ENCODE measurements at regions not wholly inside any gene's neighbourhood (a gene's known extent, or its start where the extent isn't known, plus 50 kb on each side); places are given as distances from the start of the nearest gene placed in this dataset.
"Not testable (repeated sequence)": the region's sequence is repeated elsewhere in the genome, so short reads cannot be mapped to it uniquely, and the experiment has no call there.

DNA sequence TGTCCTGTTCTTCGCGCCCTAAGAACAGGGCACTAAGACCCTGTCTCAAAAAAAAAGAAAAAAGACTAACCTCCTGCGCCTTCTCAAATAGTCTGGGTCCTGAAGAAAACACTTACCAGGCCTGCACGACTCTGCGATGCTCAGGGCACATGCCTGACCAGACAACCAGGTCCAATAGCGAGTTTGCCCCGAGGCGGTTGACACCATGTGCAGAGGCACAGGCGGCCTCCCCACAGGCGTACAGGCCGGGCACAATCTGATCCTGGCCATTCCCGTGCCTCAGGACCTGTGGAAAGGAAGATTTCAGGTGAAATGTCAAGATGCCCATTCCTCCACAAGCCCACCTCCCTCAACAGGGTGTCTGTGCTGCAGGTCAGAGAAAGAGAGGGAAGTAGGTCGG lies 65.9 kb upstream of the TNK2 start:
- not testable (repeated sequence) for DNase-seq (ENCODE audit: low spot score)

DNA sequence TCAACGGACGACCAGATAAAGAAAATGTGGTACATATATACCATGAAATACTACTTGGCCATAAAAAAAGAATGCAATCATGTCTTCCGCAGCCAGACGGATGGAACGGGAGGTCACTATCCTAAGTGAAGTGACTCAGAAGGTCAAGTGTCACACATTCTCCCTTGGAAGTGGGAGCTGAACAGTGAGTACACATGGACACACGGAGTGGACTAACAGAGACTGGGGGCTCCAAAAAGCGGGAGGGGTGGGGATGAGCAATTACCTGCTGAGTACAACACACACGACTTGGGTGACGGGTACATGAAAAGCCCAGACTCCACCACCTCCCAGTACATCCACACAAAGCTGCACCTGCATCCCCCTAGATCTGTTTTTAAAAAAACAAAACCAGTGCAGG lies 62.5 kb upstream of the TNK2 start:
- DNase-seq (ENCODE audit: low spot score) = not testable (repeated sequence)

DNA sequence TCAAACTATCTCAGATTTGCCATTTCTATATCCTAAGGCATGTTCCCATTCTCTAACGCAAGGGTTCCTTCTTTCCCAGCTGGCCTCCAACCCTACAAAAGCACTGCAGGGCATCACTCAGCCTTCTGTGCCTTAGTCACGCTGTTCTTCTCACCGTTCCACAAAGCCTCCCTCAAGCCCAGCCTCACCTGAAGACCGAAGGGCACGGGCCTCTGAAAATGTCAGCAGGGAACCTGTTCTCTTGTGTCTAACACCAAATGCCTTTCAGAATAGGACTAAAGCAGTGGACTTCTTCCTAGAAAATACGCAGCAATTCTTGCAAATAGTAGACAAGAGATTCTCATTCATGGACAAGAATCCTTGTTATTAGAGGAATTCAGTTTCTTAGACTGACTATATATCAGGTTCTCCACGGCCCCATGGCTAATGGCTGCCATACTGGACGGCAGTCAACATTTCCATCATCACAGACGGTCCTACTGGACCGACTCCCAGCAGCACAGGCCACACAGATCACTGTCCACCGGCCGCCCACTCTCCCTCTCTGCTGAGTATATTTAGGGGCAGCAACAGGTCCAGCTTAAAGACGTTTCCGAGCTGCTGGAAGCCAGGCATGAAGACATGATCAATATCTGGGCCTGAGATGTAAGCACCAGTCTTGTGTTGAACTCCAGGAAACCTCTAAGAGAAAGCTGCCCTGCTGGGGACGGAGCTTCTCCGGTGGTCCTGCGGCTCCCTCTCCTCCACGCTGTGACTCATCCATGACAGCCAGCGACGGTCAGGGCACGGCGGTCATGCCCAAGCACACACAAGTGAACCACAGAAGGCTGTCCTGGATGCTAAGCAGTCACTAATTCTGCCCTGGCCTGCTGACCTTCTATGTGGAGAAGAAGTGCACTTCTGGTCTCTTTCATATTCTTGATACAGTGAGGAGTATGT lies 61.8 kb upstream of the TNK2 start:
- DNase-seq (ENCODE audit: low spot score) = not testable (repeated sequence)

DNA sequence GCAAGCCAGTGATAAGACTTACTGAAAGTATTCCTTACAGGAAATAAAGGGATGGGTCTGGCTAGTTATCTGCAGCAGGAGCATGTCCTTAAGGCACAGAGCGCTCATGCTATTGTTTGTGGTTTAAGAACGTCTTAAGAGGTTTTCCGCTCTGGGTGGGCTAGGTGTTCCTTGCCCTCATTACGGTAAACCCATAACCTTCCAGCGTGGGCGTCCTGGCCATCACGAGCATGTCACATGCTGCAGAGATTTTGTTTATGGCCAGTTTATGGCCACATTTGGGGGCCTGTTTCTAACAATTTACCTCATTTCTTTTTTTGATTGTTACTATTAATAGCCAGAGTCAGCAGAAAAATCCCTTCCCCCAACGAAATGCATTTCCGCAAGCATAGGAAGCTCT lies 61.0 kb upstream of the TNK2 start:
- not testable (repeated sequence) for DNase-seq (ENCODE audit: low spot score)

DNA sequence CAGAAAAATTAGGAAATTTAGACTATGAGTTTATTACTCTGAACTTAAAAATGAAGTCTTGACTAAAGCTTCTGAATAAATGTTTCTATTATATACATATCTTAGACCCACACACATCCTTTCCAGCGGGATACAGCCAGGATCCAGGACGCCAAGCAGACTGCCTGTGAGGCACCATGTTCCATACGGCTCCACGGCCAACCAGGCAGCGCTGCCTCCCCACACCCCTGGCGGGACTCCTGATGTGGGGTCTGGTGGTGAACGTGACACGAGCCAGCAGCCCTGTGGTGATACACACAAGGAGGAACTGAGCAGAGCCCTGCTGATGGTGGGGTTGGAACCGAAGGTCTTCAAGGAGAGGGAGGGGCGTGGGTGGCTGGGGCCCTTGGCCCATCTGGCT lies 59.8 kb upstream of the TNK2 start:
- DNase-seq (ENCODE audit: low spot score) = not testable (repeated sequence)

DNA sequence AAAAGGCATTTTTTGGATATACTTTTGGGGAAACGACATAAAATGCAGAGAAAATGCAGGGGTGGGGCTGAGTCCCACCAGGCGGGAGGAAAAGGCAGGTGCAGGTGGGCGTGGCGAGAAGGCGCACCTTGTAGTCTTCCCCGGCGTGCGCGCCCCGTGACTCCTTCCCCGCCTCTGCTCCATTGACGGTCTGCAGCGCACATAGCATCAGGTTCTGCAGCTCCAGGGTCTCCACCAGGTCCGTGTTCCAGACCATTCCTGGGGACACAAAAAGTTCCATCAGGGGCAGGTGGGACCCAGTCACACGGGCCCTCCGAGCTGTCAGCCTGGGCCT lies 59.0 kb upstream of the TNK2 start:
- not testable (repeated sequence) for DNase-seq (ENCODE audit: low spot score)

DNA sequence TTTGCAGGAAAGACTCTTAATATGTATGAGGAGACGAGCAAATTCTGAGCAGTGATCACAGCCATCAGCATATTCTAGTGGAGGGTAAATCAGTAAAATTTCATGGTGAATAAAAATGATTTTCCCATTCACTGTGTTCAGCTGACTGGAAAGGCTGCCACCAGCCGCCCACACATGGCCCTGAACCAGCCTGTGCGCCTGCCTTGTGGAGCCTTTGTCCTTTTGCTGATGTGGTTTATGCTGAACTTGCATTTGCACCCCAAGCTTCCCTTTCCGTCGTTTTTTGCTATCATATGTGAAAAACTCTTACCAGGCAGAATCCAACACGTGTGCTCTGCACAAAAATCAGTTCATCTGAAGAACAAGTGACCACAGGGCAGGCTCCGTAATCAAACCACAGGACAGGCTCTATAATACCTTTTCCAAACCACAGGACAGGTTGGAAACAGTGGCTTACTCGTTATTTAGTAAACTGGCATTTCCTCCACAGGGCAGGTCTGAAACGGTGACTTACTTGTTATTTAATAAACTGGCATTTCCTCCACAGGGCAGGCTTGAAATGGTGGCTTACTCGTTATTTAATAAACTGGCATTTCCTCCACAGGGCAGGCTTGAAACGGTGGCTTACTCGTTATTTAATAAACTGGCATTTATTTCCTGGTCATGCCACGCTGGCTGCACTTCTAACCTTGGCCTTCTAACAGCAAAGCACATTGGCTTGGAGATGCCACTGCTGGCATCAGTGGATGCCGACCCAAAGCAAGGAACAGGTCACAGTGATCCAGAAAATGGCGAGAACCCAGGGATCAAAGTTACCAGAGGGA lies 58.4 kb upstream of the TNK2 start:
- DNase-seq (ENCODE audit: low spot score) = not testable (repeated sequence)

DNA sequence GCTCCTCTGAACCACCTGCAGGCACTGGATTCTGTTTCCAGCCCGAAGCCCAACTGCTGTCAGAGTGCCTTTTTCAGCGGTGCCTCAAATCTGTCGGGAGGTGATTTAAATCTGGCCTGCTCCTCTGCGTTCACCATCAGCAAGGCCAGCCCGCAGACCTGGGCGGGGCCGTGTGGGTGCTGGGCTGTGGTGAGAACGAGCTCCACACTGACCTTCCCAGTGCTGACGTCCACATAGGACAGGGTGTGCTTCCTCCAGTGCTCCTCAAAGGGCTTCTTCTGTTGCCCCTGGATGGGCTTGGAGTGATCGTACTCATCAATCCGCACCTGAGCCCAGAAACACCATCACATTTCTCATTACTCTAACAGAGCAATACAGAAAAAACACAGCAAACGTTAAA lies 56.9 kb upstream of the TNK2 start:
- not testable (repeated sequence) for DNase-seq (ENCODE audit: low spot score)

DNA sequence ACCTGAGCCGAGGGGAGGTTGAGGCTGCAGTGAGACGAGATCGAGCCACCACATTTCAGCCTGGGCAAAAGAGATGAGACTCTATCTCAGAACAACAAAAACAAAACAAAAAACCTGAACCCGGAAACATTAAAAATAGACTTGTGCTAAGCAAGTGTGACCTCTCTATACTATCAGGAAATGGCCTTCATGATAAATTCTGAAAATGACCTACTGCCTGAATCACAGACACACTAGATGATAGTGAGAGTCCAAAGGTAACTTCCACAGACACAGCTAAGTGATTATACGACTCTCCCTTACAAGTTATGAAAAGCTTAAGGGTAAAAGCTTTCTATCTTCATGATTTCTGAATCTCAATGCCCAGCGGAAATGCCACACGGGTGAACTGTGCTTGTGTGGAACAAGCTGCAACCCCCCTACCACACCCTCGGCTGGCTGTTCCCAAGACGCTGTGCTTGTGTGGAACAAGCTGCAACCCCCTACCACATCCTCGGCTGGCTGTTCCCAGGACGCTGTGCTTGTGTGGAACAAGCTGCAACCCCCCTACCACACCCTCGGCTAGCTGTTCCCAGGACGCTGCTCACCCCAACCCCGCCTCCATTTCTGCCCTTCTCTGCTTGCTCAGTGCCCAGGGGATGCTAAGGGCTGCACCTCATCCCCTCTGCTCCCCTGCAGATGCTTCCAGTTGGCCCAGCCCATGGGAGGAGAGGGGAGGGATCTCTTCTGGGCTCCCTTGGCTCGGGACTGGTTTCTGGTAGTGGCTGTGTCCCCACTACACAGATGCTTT lies 56.2 kb upstream of the TNK2 start:
- not testable (repeated sequence) for DNase-seq (ENCODE audit: low spot score)

DNA sequence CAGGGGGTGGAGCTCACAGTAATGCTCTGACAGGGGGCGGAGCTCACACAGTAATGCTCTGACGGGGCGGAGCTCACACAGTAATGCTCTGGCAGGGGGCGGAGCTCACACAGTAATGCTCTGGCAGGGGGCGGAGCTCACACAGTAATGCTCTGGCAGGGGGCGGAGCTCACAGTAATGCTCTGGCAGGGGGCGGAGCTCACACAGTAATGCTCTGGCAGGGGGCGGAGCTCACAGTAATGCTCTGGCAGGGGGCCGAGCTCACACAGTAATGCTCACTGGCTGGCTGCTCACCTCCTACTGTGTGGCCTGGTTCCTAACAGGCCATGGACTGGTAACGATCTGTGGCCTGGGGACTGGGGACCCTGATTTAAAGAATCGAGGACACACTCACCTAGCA lies 53.9 kb upstream of the TNK2 start:
- DNase-seq (ENCODE audit: low spot score) = not testable (repeated sequence)

DNA sequence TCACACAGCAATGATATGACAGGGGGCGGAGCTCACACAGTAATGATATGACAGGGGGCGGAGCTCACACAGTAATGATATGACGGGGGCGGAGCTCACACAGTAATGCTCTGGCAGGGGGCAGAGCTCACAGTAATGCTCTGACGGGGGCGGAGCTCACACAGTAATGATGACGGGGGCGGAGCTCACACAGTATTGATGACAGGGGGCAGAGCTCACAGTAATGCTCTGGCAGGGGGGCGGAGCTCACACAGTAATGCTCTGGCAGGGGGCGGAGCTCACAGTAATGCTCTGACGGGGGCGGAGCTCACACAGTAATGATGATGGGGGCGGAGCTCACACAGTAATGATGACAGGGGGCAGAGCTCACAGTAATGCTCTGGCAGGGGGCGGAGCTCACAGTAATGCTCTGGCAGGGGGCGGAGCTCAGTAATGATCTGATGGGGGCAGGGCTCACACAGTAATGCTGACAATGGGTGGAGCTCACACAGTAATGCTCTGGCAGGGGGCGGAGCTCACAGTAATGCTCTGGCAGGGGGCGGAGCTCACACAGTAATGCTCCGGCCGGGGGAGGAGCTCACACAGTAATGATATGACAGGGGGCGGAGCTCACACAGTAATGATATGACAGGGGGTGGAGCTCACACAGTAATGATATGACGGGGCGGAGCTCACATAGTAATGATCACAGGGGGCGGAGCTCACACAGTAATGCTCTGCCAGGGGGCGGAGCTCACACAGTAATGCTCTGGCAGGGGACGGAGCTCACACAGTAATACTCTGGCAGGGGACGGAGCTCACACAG lies 52.8 kb upstream of the TNK2 start:
- not testable (repeated sequence) for DNase-seq (ENCODE audit: low spot score)

DNA sequence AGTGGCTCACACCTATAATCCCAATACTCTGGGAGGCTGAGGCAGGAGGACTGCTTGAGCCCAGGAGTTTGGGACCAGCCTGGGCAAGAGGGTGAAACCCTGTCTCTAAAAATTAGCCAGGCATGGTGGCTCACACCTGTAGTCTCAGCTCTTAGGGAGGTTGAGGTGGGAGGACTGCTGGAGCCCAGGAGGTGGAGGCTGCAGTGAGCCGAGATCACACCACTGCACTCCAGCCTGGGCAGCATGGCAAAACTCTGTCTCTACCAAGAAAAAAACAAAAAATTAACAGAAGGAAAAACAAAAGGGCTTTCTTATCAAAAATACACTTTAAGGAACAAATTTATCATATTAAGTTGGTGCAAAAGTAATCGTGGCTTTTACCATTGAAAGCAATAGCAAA lies 51.8 kb upstream of the TNK2 start:
- not testable (repeated sequence) for DNase-seq (ENCODE audit: low spot score)

DNA sequence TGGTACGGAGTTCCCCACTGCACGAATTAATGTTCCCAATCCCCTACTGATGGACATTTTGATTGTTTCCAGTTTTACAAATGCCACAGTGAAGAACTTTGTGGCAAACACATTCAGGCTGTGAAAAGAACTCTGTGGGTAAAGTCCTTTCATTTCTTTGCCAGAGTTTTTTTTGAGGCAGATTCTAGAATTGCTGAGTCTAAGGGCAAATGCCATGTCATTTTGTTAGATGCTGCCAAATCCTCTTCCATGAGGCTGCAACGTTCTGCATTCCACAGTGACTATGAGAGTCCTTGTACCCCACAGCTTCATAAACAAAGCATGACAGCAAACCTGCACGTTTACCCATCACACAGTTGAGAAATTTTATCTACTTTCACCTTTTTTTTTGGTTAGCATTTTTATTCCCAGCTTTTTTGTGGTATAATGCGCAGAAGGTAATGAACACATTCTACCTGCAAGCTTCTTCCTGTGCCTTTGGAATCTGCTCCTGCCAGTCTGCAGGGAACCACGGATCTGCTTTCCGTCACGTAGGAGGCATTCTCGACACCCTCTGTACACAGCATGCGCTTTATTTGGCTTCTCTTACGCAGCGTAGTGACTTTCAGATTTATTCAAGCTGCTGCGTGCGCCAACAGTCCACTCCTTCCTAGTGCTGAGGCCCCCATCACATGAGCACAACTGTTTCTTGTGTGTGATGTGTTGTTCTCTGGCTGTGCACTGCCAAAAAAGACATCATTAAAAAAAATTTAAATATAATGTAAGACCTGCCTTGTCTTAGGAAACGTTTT lies 51.2 kb upstream of the TNK2 start:
- not testable (repeated sequence) for DNase-seq (ENCODE audit: low spot score)

DNA sequence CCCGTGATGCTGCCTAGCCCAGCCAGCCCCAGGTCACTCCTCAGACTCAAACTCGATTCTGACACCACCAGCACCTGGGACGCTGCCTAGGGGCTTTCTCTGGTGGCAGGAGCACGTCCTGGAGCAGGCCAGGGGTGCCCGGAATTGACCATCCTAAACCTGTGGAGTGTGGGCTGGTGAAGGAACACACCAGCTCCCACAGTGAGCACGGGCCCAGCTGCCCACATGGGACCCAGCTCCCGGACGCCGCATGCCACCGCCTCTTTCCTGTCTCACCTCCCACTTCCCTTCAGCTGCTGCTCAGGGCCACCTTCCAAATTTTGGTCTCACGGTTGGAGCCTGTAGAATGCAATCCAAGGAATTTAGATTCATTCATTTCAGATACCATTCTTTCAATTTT lies 50.4 kb upstream of the TNK2 start:
- DNase-seq (ENCODE audit: low spot score) = not testable (repeated sequence)

Measured in left forelimb (tissue), 1 donor.